Glutamatergic neuron (in vitro differentiated cells): ENCODE measurements at regions not wholly inside any gene's neighbourhood (a gene's known extent, or its start where the extent isn't known, plus 50 kb on each side); places are given as distances from the start of the nearest gene placed in this dataset.

Source experiments
- DNase-seq: peaks from one replicate; pipeline ENCODE4 v3.0.0; 2022
- H3K27ac Mint-ChIP-seq: one replicate; pipeline ENCODE4 v1.8.0; 2020; ENCODE audit warnings: mild to moderate bottlenecking, mixed read lengths, inconsistent platforms; ENCODE audit not compliant: unreplicated experiment
- H3K27me3 Mint-ChIP-seq: one replicate; pipeline ENCODE4 v1.8.0; 2020; ENCODE audit warnings: mild to moderate bottlenecking, moderate library complexity, mixed read lengths, inconsistent platforms; ENCODE audit not compliant: unreplicated experiment
- H3K36me3 Mint-ChIP-seq: one replicate; pipeline ENCODE4 v1.8.0; 2020; ENCODE audit warnings: mild to moderate bottlenecking, mixed read lengths, inconsistent platforms; ENCODE audit not compliant: unreplicated experiment
- H3K4me1 Mint-ChIP-seq: one replicate; pipeline ENCODE4 v1.8.0; 2020; ENCODE audit warnings: mild to moderate bottlenecking, low read depth, mixed read lengths, inconsistent platforms; ENCODE audit not compliant: unreplicated experiment
- H3K4me3 Mint-ChIP-seq: one replicate; pipeline ENCODE4 v1.8.0; 2020; ENCODE audit warnings: mild to moderate bottlenecking, mixed read lengths, inconsistent platforms; ENCODE audit not compliant: unreplicated experiment
- H3K9me3 Mint-ChIP-seq: one replicate; pipeline ENCODE4 v1.8.0; 2020; ENCODE audit warnings: mild to moderate bottlenecking, moderate library complexity, mixed read lengths, inconsistent platforms; ENCODE audit not compliant: unreplicated experiment
- TF ChIP-seq, protein P1 (sequence below): fragments of 200-600 bp; sonication (generic); IDR thresholded peaks from one replicate; pipeline ENCODE4 v1.5.0; 2021; ENCODE audit not compliant: partially characterized antibody, unreplicated experiment

DNA sequence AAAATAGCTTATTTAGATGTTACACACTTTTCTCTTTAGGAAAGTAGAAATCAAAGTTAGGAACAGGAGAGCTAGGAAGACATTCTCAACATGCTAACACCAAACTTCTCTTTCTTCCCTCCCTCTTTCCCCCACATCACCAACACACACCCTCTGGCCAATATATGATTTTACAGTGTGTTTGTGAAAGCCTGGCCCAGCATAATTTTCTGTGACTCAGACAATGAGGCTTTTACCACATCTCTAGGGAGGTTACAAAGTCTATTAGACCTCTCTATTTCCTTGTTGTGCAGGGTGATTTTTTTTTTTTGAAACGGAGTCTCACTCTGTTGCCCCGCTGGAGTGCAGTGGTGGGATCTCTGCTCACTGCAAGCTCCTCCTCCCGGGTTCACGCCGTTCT is 189.9 kb downstream of the AASDH start:
- peaks cover 1% of the 10 kb centered on the region for H3K27me3 Mint-ChIP-seq
- H3K9me3 Mint-ChIP-seq, result peaks cover 4% of the 10 kb centered on the region
- DNase-seq, result no peak
- peak overlapping the region; percentile 50 for H3K27ac Mint-ChIP-seq
- TF ChIP-seq, protein P1, sequence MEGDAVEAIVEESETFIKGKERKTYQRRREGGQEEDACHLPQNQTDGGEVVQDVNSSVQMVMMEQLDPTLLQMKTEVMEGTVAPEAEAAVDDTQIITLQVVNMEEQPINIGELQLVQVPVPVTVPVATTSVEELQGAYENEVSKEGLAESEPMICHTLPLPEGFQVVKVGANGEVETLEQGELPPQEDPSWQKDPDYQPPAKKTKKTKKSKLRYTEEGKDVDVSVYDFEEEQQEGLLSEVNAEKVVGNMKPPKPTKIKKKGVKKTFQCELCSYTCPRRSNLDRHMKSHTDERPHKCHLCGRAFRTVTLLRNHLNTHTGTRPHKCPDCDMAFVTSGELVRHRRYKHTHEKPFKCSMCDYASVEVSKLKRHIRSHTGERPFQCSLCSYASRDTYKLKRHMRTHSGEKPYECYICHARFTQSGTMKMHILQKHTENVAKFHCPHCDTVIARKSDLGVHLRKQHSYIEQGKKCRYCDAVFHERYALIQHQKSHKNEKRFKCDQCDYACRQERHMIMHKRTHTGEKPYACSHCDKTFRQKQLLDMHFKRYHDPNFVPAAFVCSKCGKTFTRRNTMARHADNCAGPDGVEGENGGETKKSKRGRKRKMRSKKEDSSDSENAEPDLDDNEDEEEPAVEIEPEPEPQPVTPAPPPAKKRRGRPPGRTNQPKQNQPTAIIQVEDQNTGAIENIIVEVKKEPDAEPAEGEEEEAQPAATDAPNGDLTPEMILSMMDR, result no peak
- no peak overlapping the region for H3K4me3 Mint-ChIP-seq
- no peaks in the 10 kb centered on the region for H3K36me3 Mint-ChIP-seq
- peaks cover 14% of the 10 kb centered on the region for H3K4me1 Mint-ChIP-seq

DNA sequence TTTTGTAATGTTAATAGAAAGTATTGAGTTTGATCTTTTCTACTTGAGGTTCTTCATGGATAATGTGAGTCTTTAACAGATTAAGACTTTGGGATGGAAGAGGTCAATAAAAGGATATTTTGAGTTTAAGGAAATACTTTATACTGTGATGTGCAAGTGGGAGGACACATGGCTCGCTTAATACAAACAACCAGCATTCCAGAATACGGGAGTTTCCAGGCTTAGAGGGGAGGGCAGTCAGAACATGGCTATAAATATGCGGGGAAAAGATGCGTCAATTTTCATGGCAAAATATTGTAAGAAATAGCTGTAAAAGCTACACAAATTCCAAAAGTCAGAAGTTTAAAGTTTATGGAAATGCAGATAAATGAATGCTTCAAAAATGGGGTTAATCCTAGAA is 192.3 kb downstream of the AASDH start:
- peaks cover 5% of the 10 kb centered on the region for H3K27me3 Mint-ChIP-seq
- H3K27ac Mint-ChIP-seq, result no peak overlapping the region
- H3K36me3 Mint-ChIP-seq, result peaks cover 8% of the 10 kb centered on the region
- DNase-seq, result no peak
- H3K4me1 Mint-ChIP-seq, result peaks cover 14% of the 10 kb centered on the region
- no peak overlapping the region for H3K4me3 Mint-ChIP-seq
- TF ChIP-seq, protein P1, result no peak
- H3K9me3 Mint-ChIP-seq, result peaks cover 2% of the 10 kb centered on the region

DNA sequence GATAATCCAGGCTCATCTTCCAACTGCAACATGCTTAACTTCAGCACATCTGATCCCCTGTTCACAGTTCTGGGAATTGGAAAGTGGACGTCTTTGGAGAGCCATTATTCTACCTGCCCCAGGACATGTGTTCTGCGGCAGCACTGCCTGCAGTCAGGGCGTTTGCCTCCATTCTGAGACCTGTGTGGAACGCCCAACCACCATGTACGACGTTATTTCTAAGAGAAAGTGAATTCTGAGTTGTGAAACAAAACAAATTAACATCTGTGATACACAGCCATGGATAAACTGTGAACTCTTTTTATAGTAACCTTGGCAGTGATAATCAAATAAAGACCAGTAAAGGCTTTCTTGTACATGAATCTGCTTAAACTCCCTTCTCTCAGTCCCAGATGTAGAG is 195.8 kb downstream of the AASDH start:
- Mint-ChIP-seq H3K27me3 (peaks cover 6% of the 10 kb centered on the region), H3K9me3 (peaks cover 3% of the 10 kb centered on the region), H3K27ac (no peak overlapping the region), H3K36me3 (peaks cover 8% of the 10 kb centered on the region), H3K4me3 (no peak overlapping the region), H3K4me1 (peaks cover 20% of the 10 kb centered on the region)
- TF ChIP-seq, protein P1, result no peak
- DNase-seq, result no peak

DNA sequence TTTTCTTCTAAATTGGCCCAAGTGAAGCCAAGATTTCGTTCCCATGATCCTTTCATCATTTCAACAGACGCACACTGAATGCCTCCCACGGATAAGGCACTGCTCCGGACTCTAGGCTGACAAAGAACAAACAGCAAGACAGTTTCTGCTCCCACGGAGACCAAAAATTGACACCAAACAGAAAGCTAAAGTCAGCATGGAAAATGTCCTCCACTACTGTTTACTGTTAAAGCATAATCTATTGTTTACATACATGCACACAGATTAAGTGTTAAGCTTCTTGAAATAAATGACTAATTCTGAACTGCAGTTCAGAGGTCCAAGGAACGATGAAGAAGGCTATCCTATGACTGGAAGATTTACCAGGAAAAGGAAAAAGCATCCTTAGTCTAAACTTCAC is 199.6 kb downstream of the AASDH start:
- DNase-seq, result no peak
- Mint-ChIP-seq H3K27me3 (peaks cover 10% of the 10 kb centered on the region), H3K36me3 (peaks cover 13% of the 10 kb centered on the region), H3K4me1 (peaks cover 25% of the 10 kb centered on the region), H3K9me3 (peaks cover 10% of the 10 kb centered on the region), H3K27ac (peak overlapping the region; percentile 76), H3K4me3 (peak overlapping the region; percentile 27)
- TF ChIP-seq, protein P1, result no peak

DNA sequence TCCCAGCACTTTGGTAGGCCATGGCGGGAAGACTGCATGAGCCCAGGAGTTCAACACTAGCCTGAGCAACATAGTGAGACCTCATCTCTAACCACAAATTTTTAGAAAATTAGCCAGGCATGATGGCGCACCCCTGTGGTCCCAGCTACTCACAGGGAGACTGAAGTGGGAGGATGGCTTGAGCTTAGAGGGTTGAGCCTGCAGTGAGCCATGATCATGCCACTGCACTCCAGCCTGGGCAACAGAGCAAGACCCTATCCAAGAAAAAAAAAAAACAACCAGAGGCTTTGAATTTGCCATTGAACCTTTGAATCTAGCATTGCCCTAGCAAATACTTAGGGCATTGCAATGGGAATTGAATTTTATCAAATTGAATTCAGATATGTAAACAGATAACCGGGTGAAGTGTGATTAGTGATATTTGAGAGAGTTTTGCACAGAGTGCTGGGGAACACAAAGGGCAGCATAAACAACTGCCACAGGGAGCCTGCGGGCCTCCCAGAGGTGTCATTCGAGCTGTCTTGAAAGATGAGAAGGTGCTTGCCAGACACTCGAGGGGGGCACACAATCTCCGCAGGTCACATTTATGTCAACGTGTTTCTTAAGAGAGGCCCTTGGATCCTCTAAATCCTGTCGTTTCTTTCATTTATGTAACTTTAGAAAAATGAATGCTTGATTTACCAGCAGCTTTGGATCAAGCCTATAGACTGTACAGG is 200.3 kb downstream of the AASDH start:
- Mint-ChIP-seq H3K9me3 (peaks cover 10% of the 10 kb centered on the region), H3K4me1 (peaks cover 25% of the 10 kb centered on the region), H3K27ac (peak overlapping the region; percentile 89), H3K27me3 (peaks cover 10% of the 10 kb centered on the region), H3K36me3 (peaks cover 12% of the 10 kb centered on the region), H3K4me3 (peak overlapping the region; percentile 72)
- TF ChIP-seq, protein P1, result no peak
- DNase-seq, result peak; percentile 58
